GM10266 (cell line): ENCODE measurements at regions not wholly inside any gene's neighbourhood (a gene's known extent, or its start where the extent isn't known, plus 50 kb on each side); places are given as distances from the start of the nearest gene placed in this dataset.

Experiments used
- DNase-seq: peaks from one replicate; pipeline ENCODE4 v3.0.0; 2012; ENCODE audit errors: extremely low spot score
- TF ChIP-seq, protein P1 (sequence below): IDR thresholded peaks from 2 replicates; pipeline ENCODE4 v1.5.1; 2012; ENCODE audit warnings: mild to moderate bottlenecking, low read depth; ENCODE audit not compliant: control insufficient read depth, insufficient read depth; ENCODE audit errors: missing control alignments

GRCh38 chr3:31165399-31165860 lies 271.0 kb upstream of the GADL1 start:
- no peak for DNase-seq
- TF ChIP-seq, protein P1, sequence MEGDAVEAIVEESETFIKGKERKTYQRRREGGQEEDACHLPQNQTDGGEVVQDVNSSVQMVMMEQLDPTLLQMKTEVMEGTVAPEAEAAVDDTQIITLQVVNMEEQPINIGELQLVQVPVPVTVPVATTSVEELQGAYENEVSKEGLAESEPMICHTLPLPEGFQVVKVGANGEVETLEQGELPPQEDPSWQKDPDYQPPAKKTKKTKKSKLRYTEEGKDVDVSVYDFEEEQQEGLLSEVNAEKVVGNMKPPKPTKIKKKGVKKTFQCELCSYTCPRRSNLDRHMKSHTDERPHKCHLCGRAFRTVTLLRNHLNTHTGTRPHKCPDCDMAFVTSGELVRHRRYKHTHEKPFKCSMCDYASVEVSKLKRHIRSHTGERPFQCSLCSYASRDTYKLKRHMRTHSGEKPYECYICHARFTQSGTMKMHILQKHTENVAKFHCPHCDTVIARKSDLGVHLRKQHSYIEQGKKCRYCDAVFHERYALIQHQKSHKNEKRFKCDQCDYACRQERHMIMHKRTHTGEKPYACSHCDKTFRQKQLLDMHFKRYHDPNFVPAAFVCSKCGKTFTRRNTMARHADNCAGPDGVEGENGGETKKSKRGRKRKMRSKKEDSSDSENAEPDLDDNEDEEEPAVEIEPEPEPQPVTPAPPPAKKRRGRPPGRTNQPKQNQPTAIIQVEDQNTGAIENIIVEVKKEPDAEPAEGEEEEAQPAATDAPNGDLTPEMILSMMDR, result no peak

DNA sequence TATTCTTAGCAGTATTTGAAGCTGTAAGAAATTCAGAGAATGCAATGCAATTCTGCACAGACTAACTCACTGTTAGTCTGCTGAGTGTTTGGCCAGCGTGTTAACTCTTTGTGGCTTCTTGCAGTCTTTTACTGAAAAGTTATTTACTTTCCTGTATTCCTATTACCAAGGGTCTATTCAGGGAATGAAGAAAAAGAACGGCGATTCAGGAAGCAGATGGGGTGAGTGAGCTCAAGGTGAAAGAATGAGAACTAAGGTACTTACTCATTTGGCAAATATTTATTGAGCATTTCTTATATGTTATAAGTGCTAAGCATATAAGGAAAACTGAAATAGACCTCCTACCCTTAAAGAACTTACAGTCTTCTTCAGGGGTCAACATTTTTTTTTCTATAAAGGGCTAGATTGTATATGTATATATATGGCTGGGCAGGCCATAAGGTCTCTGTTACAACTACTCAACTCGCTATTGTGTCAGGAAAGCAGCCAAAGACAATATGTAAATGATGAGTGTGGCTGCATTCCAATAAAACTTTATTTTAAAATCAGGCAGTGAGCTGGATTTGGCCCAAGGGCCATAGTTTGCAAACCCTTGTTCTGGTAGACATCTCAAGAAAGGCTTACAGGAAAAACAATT lies 271.9 kb upstream of the GADL1 start:
- TF ChIP-seq, protein P1, result no peak
- no peak for DNase-seq

DNA sequence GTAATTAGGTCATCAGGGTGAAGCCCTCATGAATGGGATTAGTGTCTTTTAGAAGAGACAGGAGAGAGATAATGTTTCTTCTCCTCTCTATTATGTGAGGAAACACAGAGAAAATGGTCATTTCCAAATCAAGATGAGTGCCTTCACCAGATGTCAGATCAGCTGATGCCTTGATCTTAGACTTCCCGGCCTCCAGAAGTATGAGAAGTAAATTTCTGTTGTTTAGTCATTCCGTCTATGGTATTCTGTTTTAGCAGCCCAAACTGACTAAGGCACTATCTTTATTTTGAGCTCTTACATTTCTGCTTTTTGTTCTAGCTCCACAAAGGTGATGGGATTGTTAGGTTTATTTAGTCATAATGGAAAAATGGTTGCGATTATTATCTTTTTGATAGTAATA lies 273.2 kb upstream of the GADL1 start:
- TF ChIP-seq, protein P1, result no peak
- DNase-seq, result no peak

DNA sequence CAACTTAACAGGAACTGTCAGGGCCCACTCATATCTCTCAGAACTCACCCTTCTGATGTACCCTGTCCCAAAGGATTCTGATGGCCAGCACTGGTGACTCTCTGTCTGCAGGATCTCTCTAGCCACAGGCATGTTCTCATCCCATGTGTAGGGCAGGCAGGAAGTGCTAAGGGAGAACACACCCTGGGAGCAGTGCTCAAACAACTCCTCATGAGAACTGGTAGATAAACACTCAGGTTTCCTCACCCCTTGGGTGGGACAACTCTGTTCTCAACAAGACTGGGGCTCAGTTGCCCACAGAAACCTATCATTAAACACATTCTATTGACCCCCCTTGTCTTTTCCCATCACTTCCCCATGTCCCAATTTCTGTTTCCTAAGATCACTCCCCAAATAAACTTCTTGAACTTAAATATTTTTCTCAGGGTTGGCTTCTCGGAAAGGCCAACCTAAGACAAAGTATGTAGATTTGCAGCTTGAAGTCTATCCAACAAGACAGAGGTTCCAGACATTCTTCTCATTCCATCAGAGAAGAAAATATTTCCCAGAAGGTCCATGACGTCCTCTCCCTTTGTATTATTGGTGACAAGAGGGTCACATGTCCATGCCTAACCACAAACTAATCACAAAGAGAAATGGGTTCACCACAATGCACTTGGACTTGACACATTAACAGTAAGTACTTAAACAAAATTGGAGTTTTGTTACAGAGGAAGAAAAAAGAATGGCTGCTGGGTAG lies 276.6 kb upstream of the GADL1 start:
- TF ChIP-seq, protein P1, result no peak
- DNase-seq, result no peak

GRCh38 chr3:31172336-31172735 lies 277.9 kb upstream of the GADL1 start:
- TF ChIP-seq, protein P1, result no peak
- DNase-seq, result no peak

DNA sequence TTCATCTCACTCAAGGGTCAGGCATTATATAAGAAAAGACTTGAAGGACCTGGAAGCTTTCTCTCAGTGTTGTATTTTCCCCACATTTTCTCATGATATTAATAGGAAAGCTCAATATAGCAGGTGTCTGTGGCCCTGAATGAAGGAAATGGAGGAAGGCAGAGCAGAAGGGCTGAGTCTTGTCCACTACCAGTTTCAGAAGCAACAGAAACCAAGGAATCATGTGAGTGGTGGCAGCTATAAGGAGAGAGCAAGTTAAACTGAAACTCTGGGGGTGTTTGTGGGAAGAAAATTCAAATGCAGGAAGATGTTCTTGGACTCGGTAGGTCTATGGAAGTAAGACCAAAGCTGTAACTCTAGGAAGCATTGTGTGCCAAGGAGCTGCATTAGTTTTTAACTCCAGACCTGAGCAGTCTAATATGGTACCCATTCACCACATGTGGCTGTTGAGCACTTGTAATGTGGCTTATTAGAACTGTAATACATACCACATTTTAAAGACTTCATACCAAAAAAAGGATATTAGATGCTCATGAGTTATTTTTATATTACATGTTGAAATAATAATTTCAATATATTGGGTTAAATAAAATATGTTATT lies 278.8 kb upstream of the GADL1 start:
- no peak for DNase-seq
- TF ChIP-seq, protein P1, result no peak

- TF ChIP-seq, protein P1, result no peak
- no peak for DNase-seq
Measured at GRCh38 chr3:31174079-31174478, 279.6 kb upstream of the GADL1 start.
